ENCODE measurements at regions not wholly inside any gene's neighbourhood (a gene's known extent, or its start where the extent isn't known, plus 50 kb on each side); places are given as distances from the start of the nearest gene placed in this dataset.
"Not testable (repeated sequence)": the region's sequence is repeated elsewhere in the genome, so short reads cannot be mapped to it uniquely, and the experiment has no call there.

- DNase-seq, result no peak
These were observed 80.3 kb downstream of the NXPE2 start for GRCh38 chr11:114758627-114759026.

- DNase-seq, result peak; percentile 10 to 49
These were observed 84.1 kb downstream of the NXPE2 start for GRCh38 chr11:114762408-114762807.

GRCh38 chr11:114764563-114764962 is 86.2 kb downstream of the NXPE2 start:
- DNase-seq, result no peak

- no peak for DNase-seq
These were observed 92.8 kb downstream of the NXPE2 start for GRCh38 chr11:114771172-114771571.

- no peak for DNase-seq
These were observed 95.4 kb downstream of the NXPE2 start for GRCh38 chr11:114773541-114774338.

- peak; percentile 7 to 39 for DNase-seq
These were observed 96.5 kb downstream of the NXPE2 start for GRCh38 chr11:114774599-114775361.

- DNase-seq, result no peak
These were observed 97.7 kb downstream of the NXPE2 start for GRCh38 chr11:114775875-114776621.

GRCh38 chr11:114776956-114777355 is 98.6 kb downstream of the NXPE2 start:
- DNase-seq, result no peak

GRCh38 chr11:114779189-114779588 is 100.9 kb downstream of the NXPE2 start:
- DNase-seq, result no peak

- no peak for DNase-seq
These were observed 104.5 kb downstream of the NXPE2 start for GRCh38 chr11:114782650-114783310.

GRCh38 chr11:114783805-114784204 is 105.5 kb downstream of the NXPE2 start:
- no peak for DNase-seq

GRCh38 chr11:114784216-114784615 is 105.9 kb downstream of the NXPE2 start:
- DNase-seq, result no peak

GRCh38 chr11:114784891-114785290 is 106.6 kb downstream of the NXPE2 start:
- no peak for DNase-seq

- no peak for DNase-seq
These were observed 107.5 kb downstream of the NXPE2 start for GRCh38 chr11:114785820-114786219.

GRCh38 chr11:114787126-114787525 is 108.8 kb downstream of the NXPE2 start:
- no peak for DNase-seq

GRCh38 chr11:114790910-114791309 is 112.6 kb downstream of the NXPE2 start:
- DNase-seq, result no peak

GRCh38 chr11:114794048-114794684 is 115.8 kb downstream of the NXPE2 start:
- DNase-seq, result no peak

GRCh38 chr11:114796954-114797721 is 118.8 kb downstream of the NXPE2 start:
- DNase-seq, result no peak

- DNase-seq, result no peak
These were observed 121.1 kb downstream of the NXPE2 start for GRCh38 chr11:114799476-114799875.

- DNase-seq, result no peak
These were observed 123.4 kb downstream of the NXPE2 start for GRCh38 chr11:114801773-114802172.

- no peak for DNase-seq
These were observed 124.6 kb downstream of the NXPE2 start for GRCh38 chr11:114802878-114803277.

- not testable (repeated sequence) for DNase-seq
These were observed 127.1 kb downstream of the NXPE2 start for GRCh38 chr11:114805431-114805830.
